Ramos (cell line): ENCODE measurements at regions not wholly inside any gene's neighbourhood (a gene's known extent, or its start where the extent isn't known, plus 50 kb on each side); places are given as distances from the start of the nearest gene placed in this dataset.
"Not testable (repeated sequence)": the region's sequence is repeated elsewhere in the genome, so short reads cannot be mapped to it uniquely, and the experiment has no call there.

Experiments
- in situ Hi-C: fragments of 300-500 bp; cut with MboI; formaldehyde crosslinking; loops from one replicate; pipeline ENCODE4 v1.14.3; 2022; ENCODE audit warnings: low sequenced_read_pairs; ENCODE audit not compliant: unreplicated experiment

GRCh38 chr2:59296279-59296678 is 1055.2 kb upstream of the FANCL start:
- in situ Hi-C loops = no loop called here

DNA sequence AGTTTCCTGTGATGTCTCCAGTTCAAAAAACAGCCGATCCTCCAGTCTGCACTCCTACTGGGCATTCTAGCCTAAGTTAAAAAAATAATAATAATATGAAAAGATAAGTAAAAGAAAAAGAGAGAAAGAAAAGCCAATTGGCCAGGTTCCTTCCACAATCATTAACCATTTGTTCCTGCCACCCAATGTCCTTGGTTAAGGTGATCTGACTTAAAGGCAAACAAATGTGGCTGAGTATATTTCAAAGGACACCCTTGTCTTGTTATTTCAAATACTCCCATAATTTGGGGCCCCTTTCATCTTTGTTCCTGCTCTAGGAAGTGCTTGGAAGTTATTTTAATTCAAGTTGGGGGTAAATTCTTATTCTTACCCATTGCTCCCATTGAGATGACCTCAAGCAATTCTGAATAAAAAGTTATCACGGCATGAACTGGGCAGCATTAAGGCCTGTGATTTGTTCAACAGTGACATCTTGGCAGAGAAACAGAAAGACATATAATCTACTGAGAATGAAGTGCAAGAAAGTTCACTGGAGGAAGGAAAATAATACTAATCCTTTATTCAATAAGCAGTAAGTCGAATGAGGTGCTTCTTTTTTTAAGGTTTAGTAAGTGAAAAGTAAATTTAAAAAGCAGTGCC is 1054.5 kb upstream of the FANCL start:
- in situ Hi-C loops = no loop called here

- in situ Hi-C loops = no loop called here
Measured at GRCh38 chr2:59288771-59289170, 1047.6 kb upstream of the FANCL start.

GRCh38 chr2:59282374-59283057 is 1041.4 kb upstream of the FANCL start:
- in situ Hi-C loops = no loop called here

- in situ Hi-C loops = no loop called here
Measured at GRCh38 chr2:59277671-59278070, 1036.5 kb upstream of the FANCL start.

GRCh38 chr2:59276917-59277316 is 1035.8 kb upstream of the FANCL start:
- in situ Hi-C loops = no loop called here

GRCh38 chr2:59276033-59276432 is 1034.9 kb upstream of the FANCL start:
- in situ Hi-C loops = no loop called here

DNA sequence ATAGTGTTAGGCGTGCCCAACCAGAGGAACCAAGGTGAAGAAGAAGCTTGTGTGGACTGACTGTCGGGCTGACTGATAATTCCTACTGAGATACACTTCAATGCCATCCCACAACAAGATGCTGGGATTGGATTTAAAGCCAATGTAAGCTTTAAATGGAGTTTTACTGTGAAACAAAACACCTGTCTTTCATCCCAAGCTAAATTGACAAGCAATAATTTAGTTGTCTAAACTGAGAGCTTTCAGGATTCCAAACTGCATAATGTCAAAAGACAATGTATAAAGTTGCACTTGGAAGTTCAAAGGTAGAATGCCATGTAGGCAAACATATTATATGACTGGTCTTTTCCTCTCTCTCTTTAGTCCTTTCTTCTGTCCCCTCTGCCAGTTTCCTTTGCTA is 1025.3 kb upstream of the FANCL start:
- in situ Hi-C loops = no loop called here

- in situ Hi-C loops = no loop called here
Measured at GRCh38 chr2:59259913-59260312, 1018.8 kb upstream of the FANCL start.

DNA sequence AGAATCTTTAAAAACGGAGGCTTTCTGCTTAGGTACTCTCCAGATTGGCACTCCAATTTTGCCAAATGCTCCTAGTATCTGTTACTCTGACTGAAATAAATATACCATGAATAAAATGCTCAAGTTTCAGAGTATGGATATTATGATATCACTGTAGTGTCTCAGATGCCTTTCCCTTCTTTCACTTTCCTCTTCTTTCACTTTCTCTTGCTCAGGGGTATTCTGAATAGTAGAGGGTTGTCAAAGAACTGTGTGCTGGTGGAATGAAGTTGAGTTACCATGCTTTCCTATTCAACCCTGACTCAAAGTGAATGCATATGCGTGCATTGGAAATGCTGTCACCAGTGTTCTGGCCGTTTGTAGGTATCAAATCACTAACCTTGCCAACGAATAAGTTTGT is 1015.2 kb upstream of the FANCL start:
- in situ Hi-C loops = no loop called here

- in situ Hi-C loops = no loop called here
Measured at GRCh38 chr2:59254279-59254678, 1013.2 kb upstream of the FANCL start.

DNA sequence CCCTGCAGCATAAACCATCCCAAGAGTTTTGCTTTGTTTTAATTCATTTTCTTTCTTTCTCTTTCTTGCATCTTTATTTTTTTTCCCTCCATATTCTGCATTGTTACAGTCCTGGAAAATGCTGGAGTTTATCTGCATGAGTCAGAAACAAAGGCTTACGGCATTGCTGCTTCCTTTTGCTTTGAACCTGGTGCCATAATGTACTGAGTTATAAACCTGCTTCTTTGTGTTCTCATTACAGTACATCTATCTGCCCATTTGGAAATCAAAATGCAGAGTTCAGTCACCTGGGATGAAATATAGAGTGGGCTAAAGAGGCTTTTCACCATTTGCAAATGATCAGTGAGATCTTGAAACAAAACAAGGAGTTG is 1009.2 kb upstream of the FANCL start:
- in situ Hi-C loops = no loop called here

GRCh38 chr2:59249441-59250306 is 1008.5 kb upstream of the FANCL start:
- in situ Hi-C loops = no loop called here

- in situ Hi-C loops = no loop called here
Measured at GRCh38 chr2:59239146-59239545, 998.0 kb upstream of the FANCL start.

- in situ Hi-C loops = no loop called here
Measured at GRCh38 chr2:59237311-59237710, 996.2 kb upstream of the FANCL start.

- in situ Hi-C loops = no loop called here
Measured at GRCh38 chr2:59236723-59237122, 995.6 kb upstream of the FANCL start.

DNA sequence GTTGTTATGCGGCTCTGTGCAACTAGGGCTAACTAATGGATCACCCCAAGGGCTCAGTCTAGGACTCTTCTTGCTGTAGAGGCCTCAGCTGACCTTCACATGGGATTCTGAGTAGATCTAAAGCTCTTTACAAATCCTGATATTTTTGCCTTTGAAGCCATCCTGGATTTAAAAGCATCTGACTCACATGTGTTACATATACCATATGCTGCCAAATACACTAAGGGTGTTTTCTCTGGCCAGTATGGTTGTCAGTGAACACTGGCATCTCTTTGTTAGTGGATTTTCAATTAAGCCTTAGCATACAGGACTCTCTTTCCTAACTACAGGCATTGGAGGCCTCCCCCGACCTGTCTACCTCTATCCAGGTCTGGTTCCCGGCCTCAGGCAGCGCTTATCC is 992.8 kb upstream of the FANCL start:
- in situ Hi-C loops = no loop called here

DNA sequence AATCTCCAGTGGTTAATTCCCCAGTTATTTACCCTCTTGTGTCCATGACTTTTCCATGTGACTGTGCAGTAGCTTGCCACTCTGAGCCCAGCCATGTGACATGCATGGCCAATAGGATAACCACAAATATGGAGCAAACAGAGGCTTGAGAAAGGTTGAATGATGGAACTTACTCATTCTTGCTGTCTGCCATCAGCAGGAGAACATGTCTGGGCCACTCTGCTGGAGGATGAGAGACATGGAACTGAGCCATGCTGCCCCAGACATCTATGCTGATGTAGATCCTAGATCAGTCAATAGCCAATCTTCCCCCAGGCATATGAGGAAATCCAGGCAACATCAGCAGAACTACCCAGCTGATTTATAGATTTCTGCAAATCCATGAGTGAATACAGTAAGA is 992.3 kb upstream of the FANCL start:
- in situ Hi-C loops = no loop called here

GRCh38 chr2:59232394-59233165 is 991.5 kb upstream of the FANCL start:
- in situ Hi-C loops = no loop called here

DNA sequence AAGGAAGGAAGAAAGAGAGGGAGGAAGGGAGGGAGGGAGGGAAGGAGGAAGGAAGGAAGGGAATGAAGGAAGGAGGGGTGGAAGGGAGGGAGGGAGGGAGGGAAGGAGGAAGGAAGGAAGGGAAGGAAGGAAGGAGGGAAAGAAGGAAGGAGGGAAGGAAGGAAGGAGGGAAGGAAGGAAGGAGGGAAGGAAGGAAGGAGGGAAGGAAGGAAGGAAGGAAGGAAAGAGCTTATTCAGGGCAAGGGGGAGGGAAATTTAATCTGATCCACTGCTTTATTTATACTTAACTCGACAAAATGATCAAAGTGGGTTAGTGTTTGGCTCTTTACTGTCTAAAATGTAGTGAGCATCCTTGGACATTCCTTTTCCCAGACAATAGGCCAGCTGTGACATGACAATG is 985.2 kb upstream of the FANCL start:
- in situ Hi-C loops = not testable (repeated sequence)

DNA sequence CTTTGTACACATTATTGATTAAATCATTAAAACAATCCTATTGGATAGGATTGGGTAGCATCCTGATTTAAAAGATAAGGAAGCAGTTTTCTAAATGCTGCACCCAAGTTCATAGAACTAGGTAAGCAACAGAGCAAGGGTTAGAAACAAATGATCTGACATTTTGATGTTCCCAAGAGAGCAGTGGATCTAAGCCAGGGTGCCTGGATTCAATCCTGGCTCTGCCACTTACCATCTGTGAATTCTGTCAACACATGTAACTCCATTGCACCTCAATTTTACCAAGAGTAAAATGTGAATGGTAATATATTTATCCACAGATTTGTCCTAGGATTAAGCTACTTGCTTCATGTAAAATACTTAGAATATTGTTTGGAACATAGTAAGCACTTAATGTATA is 982.6 kb upstream of the FANCL start:
- in situ Hi-C loops = no loop called here
